ENCODE measurements at regions not wholly inside any gene's neighbourhood (a gene's known extent, or its start where the extent isn't known, plus 50 kb on each side); places are given as distances from the start of the nearest gene placed in this dataset.

DNA sequence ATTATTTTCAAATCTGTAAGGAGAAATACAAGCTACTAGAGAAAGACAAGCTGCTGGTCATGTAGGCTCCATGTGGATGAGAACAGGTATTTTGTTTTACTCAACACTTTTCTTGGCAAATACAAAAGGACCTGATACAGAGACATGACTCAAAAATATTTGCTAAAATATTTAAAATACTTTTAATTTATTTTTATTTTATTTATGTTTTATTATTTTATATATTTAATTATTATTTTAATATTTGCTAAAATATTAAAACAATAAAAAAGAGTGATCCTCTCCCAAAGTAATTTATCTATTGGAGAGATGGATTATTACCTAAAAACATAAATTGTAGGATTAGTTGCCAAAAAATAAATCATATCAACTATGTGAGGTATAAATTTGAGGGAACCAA is 808.9 kb upstream of the SEL1L start:
- Mint-ChIP-seq H3K9me3 (peaks cover 5% of the 10 kb centered on the region), H3K4me3 (no peak overlapping the region), H3K4me1 (no peaks in the 10 kb centered on the region), H3K27me3 (no peaks in the 10 kb centered on the region), H3K36me3 (ENCODE audit: low read depth) (no peaks in the 10 kb centered on the region), H3K27ac (no peak overlapping the region)
- DNase-seq: no peak
- intact Hi-C loops (cut with micrococcal nuclease): no loop called here

DNA sequence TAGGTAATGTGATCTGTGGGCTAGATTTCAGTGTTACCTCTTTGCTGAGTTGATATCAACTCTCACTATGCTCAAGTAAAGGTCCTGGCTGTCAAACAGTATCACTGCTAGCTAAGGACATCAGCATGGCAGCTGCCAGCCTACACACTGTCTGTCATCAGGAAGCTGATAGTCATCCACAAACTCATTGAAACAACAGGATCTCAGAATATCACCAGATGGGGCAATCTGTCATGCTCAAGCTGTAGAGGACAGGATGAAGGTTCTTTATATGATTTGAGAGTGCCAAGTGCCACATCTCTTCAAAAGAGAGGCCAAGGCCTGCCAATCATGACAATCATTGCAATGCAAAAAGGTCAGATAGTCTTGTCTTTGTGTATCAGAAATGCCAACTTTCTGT is 811.5 kb upstream of the SEL1L start:
- no peak overlapping the region for H3K4me3 Mint-ChIP-seq

DNA sequence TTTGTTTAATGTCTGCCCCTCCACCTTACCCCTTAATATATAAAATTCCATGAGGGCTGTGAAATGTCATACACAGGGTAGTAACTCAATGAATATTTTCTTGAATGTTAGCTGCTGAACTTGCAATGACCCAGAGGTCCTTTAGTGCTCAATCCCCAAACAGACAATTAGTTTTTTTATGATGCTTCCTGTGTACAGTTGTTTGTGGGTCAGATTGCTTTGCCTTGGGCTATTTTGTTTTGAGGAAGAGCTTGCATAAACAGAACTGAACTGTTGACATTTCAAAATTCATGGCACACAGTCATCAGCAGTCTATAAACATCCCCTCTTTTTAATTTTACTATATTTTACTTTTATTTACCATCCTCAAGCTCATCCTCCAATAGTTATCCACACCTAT is 820.5 kb upstream of the SEL1L start:
- Mint-ChIP-seq H3K36me3 (ENCODE audit: low read depth) (no peaks in the 10 kb centered on the region), H3K27ac (no peak overlapping the region), H3K4me3 (no peak overlapping the region), H3K27me3 (no peaks in the 10 kb centered on the region), H3K9me3 (peaks cover 15% of the 10 kb centered on the region), H3K4me1 (no peaks in the 10 kb centered on the region)
- DNase-seq: no peak
- intact Hi-C loops (cut with micrococcal nuclease): no loop called here

More for the DNA sequence above, 811.5 kb upstream of the SEL1L start:
- Mint-ChIP-seq H3K36me3 (ENCODE audit: low read depth) (no peaks in the 10 kb centered on the region), H3K4me1 (no peaks in the 10 kb centered on the region), H3K27me3 (no peaks in the 10 kb centered on the region), H3K9me3 (peaks cover 5% of the 10 kb centered on the region), H3K27ac (no peak overlapping the region)
- intact Hi-C loops (cut with micrococcal nuclease): no loop called here
- no peak for DNase-seq

DNA sequence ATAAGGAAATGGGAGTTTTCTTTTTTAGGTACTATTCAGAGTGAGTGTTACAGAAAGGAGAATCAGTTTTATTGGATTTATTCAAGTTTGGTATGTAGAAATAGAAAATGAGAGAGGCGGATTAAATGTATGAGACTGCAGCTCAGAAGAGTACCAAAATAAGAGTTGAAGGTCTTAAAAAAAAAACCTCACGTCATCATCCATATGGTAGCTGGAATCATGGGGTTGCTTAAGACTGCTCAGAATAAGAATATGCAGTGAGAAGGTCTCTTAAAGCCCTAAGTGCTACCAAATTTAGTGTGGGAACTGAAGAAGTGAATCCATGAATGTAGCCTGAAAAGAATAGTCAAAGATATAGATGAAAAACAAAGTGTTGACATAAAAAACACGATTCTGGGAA is 825.5 kb upstream of the SEL1L start:
- Mint-ChIP-seq H3K27ac (no peak overlapping the region), H3K36me3 (ENCODE audit: low read depth) (no peaks in the 10 kb centered on the region), H3K4me1 (no peaks in the 10 kb centered on the region), H3K27me3 (no peaks in the 10 kb centered on the region), H3K4me3 (no peak overlapping the region), H3K9me3 (peaks cover 15% of the 10 kb centered on the region)
- intact Hi-C loops (cut with micrococcal nuclease): no loop called here
- no peak for DNase-seq

DNA sequence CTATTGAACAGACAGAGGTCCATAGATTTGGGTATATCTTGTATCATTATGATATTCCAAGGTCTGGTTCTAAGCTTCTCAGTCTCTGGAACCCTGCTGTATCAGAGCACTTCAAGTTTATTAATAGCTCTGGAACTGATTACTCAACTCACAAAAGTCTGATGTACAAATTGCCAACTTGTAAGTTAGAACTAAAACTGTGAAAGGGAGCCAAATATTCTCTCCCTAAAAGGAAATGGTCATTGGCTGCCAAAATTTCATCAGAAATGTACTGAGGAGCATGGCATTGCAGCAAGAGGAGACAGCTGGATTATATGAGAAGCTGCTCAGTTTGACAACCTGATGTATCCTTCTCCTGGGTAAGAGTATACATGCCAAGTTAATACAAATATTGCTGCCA is 828.8 kb upstream of the SEL1L start:
- DNase-seq: no peak
- intact Hi-C loops (cut with micrococcal nuclease): no loop called here
- H3K9me3 Mint-ChIP-seq: peaks cover 10% of the 10 kb centered on the region
- H3K27ac Mint-ChIP-seq: no peak overlapping the region
- no peaks in the 10 kb centered on the region for H3K27me3 Mint-ChIP-seq
- no peaks in the 10 kb centered on the region for H3K4me1 Mint-ChIP-seq
- H3K4me3 Mint-ChIP-seq: no peak overlapping the region
- no peaks in the 10 kb centered on the region for H3K36me3 Mint-ChIP-seq (ENCODE audit: low read depth)

DNA sequence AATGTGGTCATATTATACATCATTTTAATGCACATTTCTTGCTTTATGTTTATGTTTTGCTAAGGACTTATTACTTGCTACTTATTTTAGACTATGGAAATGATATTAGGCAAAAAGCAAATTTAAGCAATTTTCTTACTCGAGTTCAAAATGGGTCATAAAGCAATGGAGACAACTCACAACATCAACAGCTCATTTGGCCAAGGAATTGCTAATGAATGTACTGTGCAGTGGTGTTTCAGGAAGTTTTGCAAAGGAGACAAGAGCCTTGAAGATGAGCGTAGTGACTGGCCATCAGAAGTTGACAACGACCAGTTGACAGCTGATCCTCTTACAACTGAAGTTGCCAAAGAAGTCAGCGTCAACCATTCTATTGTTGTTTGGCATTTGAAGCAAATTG is 831.8 kb upstream of the SEL1L start:
- no peak for DNase-seq

DNA sequence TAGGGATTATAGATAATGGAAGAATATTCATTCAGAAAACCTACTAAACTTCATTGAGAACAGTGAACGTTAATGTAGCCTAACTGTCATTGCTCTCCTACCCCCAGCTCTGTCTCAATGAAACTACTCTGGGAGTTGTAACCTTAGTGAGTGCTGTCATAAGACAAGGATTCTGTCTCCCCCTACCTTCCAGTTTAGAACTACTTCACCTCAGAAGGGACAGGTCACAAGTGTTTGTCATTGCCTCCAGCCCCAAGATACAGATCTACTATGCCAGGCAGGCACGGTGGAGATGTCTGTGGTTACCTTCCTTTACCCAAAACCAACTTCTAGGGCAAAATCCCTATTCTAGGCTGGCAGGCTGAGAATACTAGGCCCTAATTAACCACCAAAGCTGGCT is 833.1 kb upstream of the SEL1L start:
- no peaks in the 10 kb centered on the region for H3K4me1 Mint-ChIP-seq
- no peak overlapping the region for H3K27ac Mint-ChIP-seq
- H3K27me3 Mint-ChIP-seq: no peaks in the 10 kb centered on the region
- H3K36me3 Mint-ChIP-seq (ENCODE audit: low read depth): no peaks in the 10 kb centered on the region
- no peaks in the 10 kb centered on the region for H3K9me3 Mint-ChIP-seq
- intact Hi-C loops (cut with micrococcal nuclease): no loop called here
- H3K4me3 Mint-ChIP-seq: no peak overlapping the region
- DNase-seq: no peak

More for the DNA sequence above, 831.8 kb upstream of the SEL1L start:
- Mint-ChIP-seq H3K9me3 (no peaks in the 10 kb centered on the region), H3K4me1 (no peaks in the 10 kb centered on the region), H3K27me3 (no peaks in the 10 kb centered on the region), H3K27ac (no peak overlapping the region), H3K36me3 (ENCODE audit: low read depth) (no peaks in the 10 kb centered on the region), H3K4me3 (no peak overlapping the region)
- intact Hi-C loops (cut with micrococcal nuclease): no loop called here

DNA sequence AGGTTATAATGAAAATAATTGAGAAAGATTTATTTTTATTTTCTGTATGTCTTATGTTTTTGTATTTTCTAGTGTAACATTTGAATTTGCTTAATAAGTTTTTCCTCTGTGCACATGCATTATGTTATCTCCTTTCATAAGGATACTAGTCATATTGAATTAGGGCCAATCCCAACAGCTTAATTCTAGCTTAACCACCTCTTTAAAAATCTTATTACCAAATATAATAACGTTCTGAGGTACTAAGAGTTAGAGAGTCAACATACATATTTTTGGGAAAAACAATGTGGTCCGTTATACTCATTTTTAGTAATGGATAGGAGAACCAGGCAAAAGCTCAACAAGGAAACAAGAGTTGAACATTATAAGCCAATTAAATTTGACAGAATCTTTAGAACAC is 845.6 kb upstream of the SEL1L start:
- DNase-seq: no peak
- intact Hi-C loops (cut with micrococcal nuclease): no loop called here
- Mint-ChIP-seq H3K36me3 (ENCODE audit: low read depth) (no peaks in the 10 kb centered on the region), H3K9me3 (peaks cover 10% of the 10 kb centered on the region), H3K27ac (no peak overlapping the region), H3K4me3 (no peak overlapping the region), H3K27me3 (no peaks in the 10 kb centered on the region), H3K4me1 (no peaks in the 10 kb centered on the region)

DNA sequence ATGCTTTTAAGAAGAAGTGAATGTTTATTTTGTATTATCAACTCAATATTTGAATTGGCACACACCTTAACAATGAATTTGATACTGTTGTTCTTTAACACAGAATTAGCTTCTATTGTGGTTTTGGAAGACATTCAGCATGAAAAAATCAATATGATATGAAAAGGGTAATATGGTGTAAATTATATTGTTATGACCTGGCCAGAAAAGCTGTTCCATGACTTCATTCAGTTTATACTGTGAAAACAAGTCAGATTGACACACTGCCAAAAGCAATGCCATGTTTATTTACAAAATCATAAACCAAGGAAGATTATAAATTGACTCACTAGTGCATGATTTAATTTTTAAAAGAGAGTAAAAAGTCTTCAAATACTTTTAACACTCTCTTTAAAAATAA is 851.4 kb upstream of the SEL1L start:
- Mint-ChIP-seq H3K9me3 (peaks cover 8% of the 10 kb centered on the region), H3K27ac (no peak overlapping the region), H3K4me3 (no peak overlapping the region), H3K36me3 (ENCODE audit: low read depth) (no peaks in the 10 kb centered on the region), H3K4me1 (no peaks in the 10 kb centered on the region), H3K27me3 (no peaks in the 10 kb centered on the region)
- no peak for DNase-seq
- intact Hi-C loops (cut with micrococcal nuclease): no loop called here

DNA sequence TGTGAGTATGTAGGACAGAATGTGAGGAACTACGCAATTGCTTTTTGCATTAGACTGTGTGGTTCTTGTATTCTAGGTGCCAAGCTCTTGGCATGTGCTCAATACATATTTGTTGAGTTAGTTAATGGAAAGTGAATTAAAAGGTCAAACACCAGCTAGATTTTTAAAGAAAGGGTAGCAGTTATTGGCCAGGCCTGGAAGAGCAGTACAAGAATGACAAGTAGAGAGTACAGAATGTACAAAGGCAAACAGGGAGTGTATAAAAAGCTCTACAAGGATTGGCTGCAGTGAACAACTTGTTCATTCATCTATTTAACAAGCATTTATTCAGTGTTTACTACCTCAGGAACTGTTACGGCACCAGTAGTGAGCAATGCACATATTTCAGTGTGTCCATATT is 854.0 kb upstream of the SEL1L start:
- no peaks in the 10 kb centered on the region for H3K36me3 Mint-ChIP-seq (ENCODE audit: low read depth)
- H3K27ac Mint-ChIP-seq: no peak overlapping the region
- no peak overlapping the region for H3K4me3 Mint-ChIP-seq
- H3K4me1 Mint-ChIP-seq: no peaks in the 10 kb centered on the region
- DNase-seq: no peak
- peaks cover 8% of the 10 kb centered on the region for H3K9me3 Mint-ChIP-seq
- intact Hi-C loops (cut with micrococcal nuclease): no loop called here
- H3K27me3 Mint-ChIP-seq: no peaks in the 10 kb centered on the region

DNA sequence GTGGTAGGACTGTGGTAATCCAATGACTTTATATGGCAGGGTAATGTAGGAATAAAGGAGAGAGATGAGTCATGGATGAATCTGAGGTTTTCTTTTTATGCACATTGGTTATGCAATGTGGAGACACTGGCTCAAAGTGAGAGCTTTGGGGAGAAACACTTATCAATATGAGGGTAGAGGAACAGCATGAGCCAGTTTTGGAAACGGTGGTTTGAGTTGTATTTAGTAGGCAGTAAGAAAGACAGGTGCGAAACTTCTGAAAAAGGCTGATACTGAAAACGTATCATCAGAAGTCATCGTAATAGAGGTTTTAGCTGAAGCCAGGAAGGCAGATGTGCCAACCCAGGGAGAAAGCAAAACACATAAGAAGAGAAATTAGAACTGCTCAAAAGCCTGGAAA is 854.8 kb upstream of the SEL1L start:
- DNase-seq: no peak
- H3K9me3 Mint-ChIP-seq: peaks cover 8% of the 10 kb centered on the region
- no peaks in the 10 kb centered on the region for H3K27me3 Mint-ChIP-seq
- no peak overlapping the region for H3K27ac Mint-ChIP-seq
- no peaks in the 10 kb centered on the region for H3K36me3 Mint-ChIP-seq (ENCODE audit: low read depth)
- intact Hi-C loops (cut with micrococcal nuclease): no loop called here
- H3K4me3 Mint-ChIP-seq: no peak overlapping the region
- H3K4me1 Mint-ChIP-seq: no peaks in the 10 kb centered on the region

DNA sequence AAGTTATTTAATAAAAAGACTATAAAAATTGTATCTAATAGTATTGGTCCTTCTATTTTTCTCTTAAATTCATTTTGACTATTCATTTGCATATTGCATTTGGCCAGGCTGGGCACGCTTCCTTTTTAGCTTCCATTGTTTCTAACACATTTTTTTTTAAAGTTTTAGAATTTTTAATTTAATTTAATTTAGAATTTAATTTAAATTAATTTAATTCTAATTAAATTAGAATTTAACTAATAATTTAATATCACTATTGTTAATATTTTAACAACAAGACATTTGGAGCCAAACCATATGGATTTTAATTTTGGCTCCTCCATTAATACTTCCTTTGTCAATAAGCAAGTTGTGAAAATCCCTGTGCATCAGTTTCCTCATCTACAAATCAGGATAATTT is 856.9 kb upstream of the SEL1L start:
- peaks cover 5% of the 10 kb centered on the region for H3K9me3 Mint-ChIP-seq
- no peak overlapping the region for H3K4me3 Mint-ChIP-seq
- H3K4me1 Mint-ChIP-seq: no peaks in the 10 kb centered on the region
- no peaks in the 10 kb centered on the region for H3K36me3 Mint-ChIP-seq (ENCODE audit: low read depth)
- intact Hi-C loops (cut with micrococcal nuclease): no loop called here
- no peaks in the 10 kb centered on the region for H3K27me3 Mint-ChIP-seq
- no peak for DNase-seq
- H3K27ac Mint-ChIP-seq: no peak overlapping the region

DNA sequence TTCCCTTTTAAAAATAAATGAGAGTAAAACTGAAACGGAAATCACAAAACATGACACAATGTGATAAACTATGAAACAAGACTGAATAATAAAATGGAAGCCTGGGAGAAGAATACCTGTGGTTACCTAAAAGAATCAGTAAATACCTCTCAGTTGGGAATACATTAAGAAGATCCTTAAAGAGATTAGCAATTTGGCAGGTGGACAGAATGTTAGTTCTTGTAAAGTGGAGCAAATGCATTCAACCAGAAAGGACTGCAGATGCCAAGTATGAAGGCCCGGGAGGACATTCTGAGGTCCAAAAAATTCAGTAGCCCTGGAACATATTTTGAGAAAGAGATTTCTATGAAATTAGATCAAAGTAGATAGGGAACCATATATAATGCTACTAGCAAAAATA is 861.3 kb upstream of the SEL1L start:
- Mint-ChIP-seq H3K4me3 (no peak overlapping the region), H3K27me3 (no peaks in the 10 kb centered on the region), H3K4me1 (no peaks in the 10 kb centered on the region), H3K27ac (no peak overlapping the region), H3K36me3 (ENCODE audit: low read depth) (no peaks in the 10 kb centered on the region), H3K9me3 (no peaks in the 10 kb centered on the region)
- DNase-seq: no peak
- intact Hi-C loops (cut with micrococcal nuclease): no loop called here

DNA sequence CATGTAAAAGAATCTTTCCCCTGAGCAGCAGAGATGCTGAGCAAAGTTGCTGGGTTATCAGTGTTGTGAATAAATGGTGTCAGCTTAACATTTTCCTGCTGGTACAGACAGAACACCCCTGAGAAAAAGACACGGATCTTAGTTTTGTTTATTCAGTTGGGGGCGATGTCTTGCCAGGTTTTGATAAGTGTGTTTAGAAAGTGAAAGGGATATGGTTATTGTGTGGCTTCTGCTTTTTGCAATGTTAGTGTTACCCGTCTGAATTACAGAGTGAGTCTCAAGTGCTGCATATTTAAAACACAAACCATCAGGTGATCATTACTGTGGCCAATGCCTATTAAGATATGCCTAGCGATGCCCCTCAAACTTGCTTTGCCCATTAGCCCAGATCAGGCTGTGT is 864.6 kb upstream of the SEL1L start:
- Mint-ChIP-seq H3K4me1 (no peaks in the 10 kb centered on the region), H3K27ac (no peak overlapping the region), H3K4me3 (no peak overlapping the region), H3K9me3 (no peaks in the 10 kb centered on the region), H3K36me3 (ENCODE audit: low read depth) (no peaks in the 10 kb centered on the region), H3K27me3 (no peaks in the 10 kb centered on the region)
- intact Hi-C loops (cut with micrococcal nuclease): no loop called here
- no peak for DNase-seq

DNA sequence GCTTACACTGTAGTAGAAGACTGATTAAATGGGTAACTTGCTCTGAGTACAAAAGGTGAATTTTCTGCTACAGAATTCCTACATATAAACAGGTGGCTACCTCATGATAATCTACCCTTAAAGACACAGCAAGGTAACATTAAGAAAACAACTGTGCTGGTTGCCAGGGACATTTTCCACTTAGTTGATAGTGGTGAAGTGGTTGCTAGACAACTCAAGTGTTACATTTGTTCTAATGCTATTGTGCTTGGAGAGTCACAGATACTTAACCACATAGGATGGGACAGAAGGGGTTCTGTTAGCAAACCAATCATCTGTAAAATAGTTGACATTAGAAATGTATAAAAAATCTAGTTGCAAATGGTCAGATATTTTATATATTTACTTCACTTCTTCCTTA is 870.3 kb upstream of the SEL1L start:
- Mint-ChIP-seq H3K4me3 (no peak overlapping the region), H3K4me1 (no peaks in the 10 kb centered on the region), H3K9me3 (no peaks in the 10 kb centered on the region), H3K27me3 (no peaks in the 10 kb centered on the region), H3K36me3 (ENCODE audit: low read depth) (no peaks in the 10 kb centered on the region), H3K27ac (no peak overlapping the region)
- no peak for DNase-seq
- intact Hi-C loops (cut with micrococcal nuclease): no loop called here

DNA sequence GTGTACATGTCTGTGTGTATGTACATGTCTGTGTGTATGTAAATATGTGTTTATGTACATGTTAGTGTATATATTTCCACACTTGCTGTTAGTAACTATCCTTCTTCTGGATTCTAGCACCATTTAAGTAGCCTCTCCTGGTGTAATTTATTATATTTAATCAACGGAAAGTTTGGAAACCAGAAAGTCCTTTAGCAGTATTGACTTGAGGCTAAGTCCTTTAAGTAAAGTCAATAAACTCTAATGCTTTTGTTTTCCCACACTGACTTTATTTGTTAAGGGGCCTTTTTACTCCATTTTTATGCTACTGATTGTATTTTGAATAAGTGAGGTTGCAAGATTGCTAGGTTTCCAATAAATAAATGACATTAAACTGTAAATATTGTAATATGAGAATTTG is 876.4 kb upstream of the SEL1L start:
- intact Hi-C loops (cut with micrococcal nuclease): no loop called here
- Mint-ChIP-seq H3K27ac (no peak overlapping the region), H3K36me3 (ENCODE audit: low read depth) (no peaks in the 10 kb centered on the region), H3K4me1 (no peaks in the 10 kb centered on the region), H3K27me3 (no peaks in the 10 kb centered on the region), H3K9me3 (peaks cover 4% of the 10 kb centered on the region), H3K4me3 (no peak overlapping the region)
- DNase-seq: no peak
